ENCODE measurements at regions not wholly inside any gene's neighbourhood (a gene's known extent, or its start where the extent isn't known, plus 50 kb on each side); places are given as distances from the start of the nearest gene placed in this dataset.

DNA sequence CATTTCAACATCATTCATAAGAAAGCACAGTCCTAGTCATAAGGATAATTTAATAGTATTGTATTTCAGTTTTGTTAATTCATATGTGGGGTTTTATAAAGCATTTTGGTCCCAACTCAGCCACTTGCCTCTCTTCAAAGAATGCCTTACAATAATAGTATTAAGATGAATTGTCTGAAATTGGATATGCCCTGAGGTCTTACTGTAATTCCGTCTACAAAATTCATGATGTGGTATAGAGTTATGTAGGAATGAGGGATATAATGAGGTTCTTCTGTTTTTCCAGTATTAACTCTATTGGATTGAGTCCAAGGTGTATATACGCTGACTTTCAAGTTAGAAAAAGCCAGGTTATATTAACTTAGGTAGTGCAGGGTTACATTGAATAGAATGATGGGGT is 177.0 kb downstream of the GOLIM4 start:
- TF ChIP-seq, protein P1, sequence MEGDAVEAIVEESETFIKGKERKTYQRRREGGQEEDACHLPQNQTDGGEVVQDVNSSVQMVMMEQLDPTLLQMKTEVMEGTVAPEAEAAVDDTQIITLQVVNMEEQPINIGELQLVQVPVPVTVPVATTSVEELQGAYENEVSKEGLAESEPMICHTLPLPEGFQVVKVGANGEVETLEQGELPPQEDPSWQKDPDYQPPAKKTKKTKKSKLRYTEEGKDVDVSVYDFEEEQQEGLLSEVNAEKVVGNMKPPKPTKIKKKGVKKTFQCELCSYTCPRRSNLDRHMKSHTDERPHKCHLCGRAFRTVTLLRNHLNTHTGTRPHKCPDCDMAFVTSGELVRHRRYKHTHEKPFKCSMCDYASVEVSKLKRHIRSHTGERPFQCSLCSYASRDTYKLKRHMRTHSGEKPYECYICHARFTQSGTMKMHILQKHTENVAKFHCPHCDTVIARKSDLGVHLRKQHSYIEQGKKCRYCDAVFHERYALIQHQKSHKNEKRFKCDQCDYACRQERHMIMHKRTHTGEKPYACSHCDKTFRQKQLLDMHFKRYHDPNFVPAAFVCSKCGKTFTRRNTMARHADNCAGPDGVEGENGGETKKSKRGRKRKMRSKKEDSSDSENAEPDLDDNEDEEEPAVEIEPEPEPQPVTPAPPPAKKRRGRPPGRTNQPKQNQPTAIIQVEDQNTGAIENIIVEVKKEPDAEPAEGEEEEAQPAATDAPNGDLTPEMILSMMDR (IDR thresholded peaks at IDR 0.05) = no peak
- TF ChIP-seq POLR2A (IDR thresholded peaks at IDR 0.05) = no peak

Data from right lobe of liver (tissue), 4 donors.